Breast epithelium (tissue), 4 donors: ENCODE measurements at regions not wholly inside any gene's neighbourhood (a gene's known extent, or its start where the extent isn't known, plus 50 kb on each side); places are given as distances from the start of the nearest gene placed in this dataset.

Experiments used
- DNase-seq, 2 donors: peaks; one replicate each; pipeline ENCODE4 v3.0.0-alpha.2; 2019; ENCODE audit warnings: low spot score in 2 of 2
- H3K27ac ChIP-seq, 2 donors: fragments of 200-600 bp; sonication (generic) in 1 of 2; one replicate each; pipeline ENCODE4 v1.5.1; 2016 to 2019; ENCODE audit warnings: mild to moderate bottlenecking in 1 of 2
- H3K27me3 ChIP-seq, 2 donors: fragments of 200-600 bp; sonication (generic) in 1 of 2; one replicate each; pipeline versions ENCODE4 v1.5.1 to v1.6.0; 2017 to 2019; ENCODE audit warnings: control low read depth in 1 of 2, mild to moderate bottlenecking in 1 of 2
- H3K36me3 ChIP-seq: fragments of 200-600 bp; one replicate; pipeline ENCODE4 v1.5.1; 2019
- H3K4me1 ChIP-seq, 2 donors: fragments of 200-600 bp; sonication (generic); one replicate each; pipeline ENCODE4 v1.5.1; 2016 to 2019; ENCODE audit warnings: control low read depth in 1 of 2
- H3K4me3 ChIP-seq, 3 donors: fragments of 200-600 bp; sonication (generic); 1 replicate in 2 of 3; 2 replicates in 1 of 3; pipeline ENCODE4 v1.5.1; 2016 to 2019; ENCODE audit warnings: mild to moderate bottlenecking in 3 of 3, moderate library complexity in 2 of 3
- H3K9me3 ChIP-seq, 2 donors: fragments of 200-600 bp; sonication (generic) in 1 of 2; one replicate each; pipeline ENCODE4 v1.5.1; 2016 to 2019; ENCODE audit warnings: control low read depth in 1 of 2
- POLR2A ChIP-seq: fragments of 450-650 bp; IDR thresholded peaks from one replicate; pipeline ENCODE4 v1.6.1; 2016; ENCODE audit warnings: antibody characterized with exemption, mild to moderate bottlenecking, moderate library complexity
- POLR2AphosphoS5 ChIP-seq, 3 donors: sonication (generic); formaldehyde crosslinking; IDR thresholded peaks; one replicate each; pipeline ENCODE4 v1.6.1; 2017; ENCODE audit warnings: antibody characterized with exemption in 3 of 3
- intact Hi-C: fragments of 100-400 bp; cut with DNase I; formaldehyde crosslinking; loops from one replicate; pipeline ENCODE4 v1.15.1; 2023; ENCODE audit warnings: low total_unique reads
- TF ChIP-seq, protein P1 (sequence below), 3 donors: fragments of 450-650 bp; IDR thresholded peaks; one replicate each; pipeline ENCODE4 v1.5.1; 2016 to 2017; ENCODE audit warnings: antibody characterized with exemption in 3 of 3, mild to moderate bottlenecking in 3 of 3, moderate library complexity in 3 of 3

DNA sequence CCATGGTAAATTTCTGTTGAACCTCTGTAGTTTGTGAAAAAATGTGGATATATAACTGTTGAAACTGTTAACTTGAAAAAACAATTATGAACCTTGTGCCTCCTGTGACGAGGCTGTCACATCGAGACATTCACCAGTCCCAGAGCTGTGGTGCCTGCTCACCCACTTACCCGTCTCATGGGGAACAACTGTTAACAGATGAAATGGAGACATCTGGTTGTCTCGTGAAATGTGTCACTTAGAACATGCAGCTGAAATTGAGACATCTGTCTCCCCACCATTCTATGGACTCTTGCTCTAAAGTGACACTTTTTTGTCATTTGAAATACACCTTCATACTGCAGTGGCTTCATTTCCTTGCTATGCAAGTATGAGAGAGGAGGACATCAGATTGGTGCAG is 240.6 kb downstream of the GXYLT1 start:
- Histone ChIP-seq H3K27me3 (no peaks in the 10 kb centered on the region), H3K27ac (no peak overlapping the region), H3K36me3 (no peaks in the 10 kb centered on the region), H3K4me1 (no peaks in the 10 kb centered on the region), H3K4me3 (no peak overlapping the region), H3K9me3 (no peaks in the 10 kb centered on the region)
- intact Hi-C loops, result no loop called here
- TF ChIP-seq POLR2AphosphoS5 (IDR thresholded peaks at IDR 0.05) (no peak), POLR2A (no peak)
- TF ChIP-seq, protein P1, sequence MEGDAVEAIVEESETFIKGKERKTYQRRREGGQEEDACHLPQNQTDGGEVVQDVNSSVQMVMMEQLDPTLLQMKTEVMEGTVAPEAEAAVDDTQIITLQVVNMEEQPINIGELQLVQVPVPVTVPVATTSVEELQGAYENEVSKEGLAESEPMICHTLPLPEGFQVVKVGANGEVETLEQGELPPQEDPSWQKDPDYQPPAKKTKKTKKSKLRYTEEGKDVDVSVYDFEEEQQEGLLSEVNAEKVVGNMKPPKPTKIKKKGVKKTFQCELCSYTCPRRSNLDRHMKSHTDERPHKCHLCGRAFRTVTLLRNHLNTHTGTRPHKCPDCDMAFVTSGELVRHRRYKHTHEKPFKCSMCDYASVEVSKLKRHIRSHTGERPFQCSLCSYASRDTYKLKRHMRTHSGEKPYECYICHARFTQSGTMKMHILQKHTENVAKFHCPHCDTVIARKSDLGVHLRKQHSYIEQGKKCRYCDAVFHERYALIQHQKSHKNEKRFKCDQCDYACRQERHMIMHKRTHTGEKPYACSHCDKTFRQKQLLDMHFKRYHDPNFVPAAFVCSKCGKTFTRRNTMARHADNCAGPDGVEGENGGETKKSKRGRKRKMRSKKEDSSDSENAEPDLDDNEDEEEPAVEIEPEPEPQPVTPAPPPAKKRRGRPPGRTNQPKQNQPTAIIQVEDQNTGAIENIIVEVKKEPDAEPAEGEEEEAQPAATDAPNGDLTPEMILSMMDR (IDR thresholded peaks at IDR 0.05), result no peak
- DNase-seq, result no peak

DNA sequence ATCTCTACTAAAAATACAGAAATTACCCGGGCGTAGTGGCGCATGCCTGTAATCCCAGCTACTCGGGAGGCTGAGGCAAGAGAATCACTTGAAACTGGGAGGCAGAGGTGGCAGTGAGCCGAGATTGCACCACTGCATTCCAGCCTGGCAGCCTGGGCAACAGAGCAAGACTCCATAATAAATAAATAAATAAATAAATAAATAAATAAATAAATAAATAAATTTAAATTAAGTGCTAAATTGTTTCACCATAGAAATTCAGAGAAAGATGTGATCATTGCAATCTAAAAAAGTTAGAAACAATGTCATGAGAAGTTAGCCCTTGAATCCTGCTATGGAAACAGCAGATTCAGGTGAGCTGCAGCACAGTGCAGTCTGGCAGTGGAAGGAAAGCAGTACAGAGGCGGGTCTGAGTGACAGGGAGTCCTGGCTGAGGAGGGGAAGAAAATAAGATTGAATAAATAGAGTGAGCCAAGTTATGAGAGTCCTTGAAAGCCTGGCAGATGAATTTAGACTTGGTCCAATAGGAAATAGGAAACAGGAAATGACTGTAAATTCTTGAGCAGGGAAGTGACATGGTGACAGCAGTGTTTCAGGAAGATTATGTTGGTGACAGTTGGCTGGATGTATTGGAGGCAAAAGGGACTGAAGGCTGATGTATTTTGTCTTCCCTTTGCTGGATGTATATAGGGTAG is 241.5 kb downstream of the GXYLT1 start:
- Histone ChIP-seq H3K4me3 (no peak overlapping the region), H3K36me3 (no peaks in the 10 kb centered on the region), H3K4me1 (no peaks in the 10 kb centered on the region), H3K9me3 (peaks cover 0 to 7% of the 10 kb centered on the region in 2 donors), H3K27ac (no peak overlapping the region), H3K27me3 (no peaks in the 10 kb centered on the region)
- TF ChIP-seq POLR2A (no peak), POLR2AphosphoS5 (IDR thresholded peaks at IDR 0.05) (no peak)
- TF ChIP-seq, protein P1 (IDR thresholded peaks at IDR 0.05), result no peak
- intact Hi-C loops, result no loop called here
- DNase-seq, result no peak

DNA sequence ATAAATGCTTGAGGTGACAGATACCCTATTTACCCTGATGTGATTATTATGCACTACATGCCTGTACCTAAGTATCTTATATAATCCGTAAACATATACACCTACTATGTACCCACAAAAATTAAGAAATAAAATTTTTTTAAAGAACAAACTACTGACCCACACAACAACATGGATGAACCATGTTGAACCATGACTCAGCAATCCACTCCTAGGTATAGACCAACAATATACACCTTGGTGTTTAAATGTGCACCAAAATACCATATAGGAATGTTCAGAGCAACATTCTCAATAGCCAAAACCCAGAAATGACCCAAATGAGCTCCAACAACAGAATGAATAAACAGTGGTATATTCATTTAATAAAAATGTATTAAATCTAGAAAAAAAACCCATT is 245.1 kb downstream of the GXYLT1 start:
- Histone ChIP-seq H3K27ac (no peak overlapping the region), H3K9me3 (peaks cover 0 to 17% of the 10 kb centered on the region in 2 donors), H3K27me3 (no peaks in the 10 kb centered on the region), H3K36me3 (no peaks in the 10 kb centered on the region), H3K4me1 (no peaks in the 10 kb centered on the region), H3K4me3 (no peak overlapping the region)
- DNase-seq, result no peak
- TF ChIP-seq, protein P1 (IDR thresholded peaks at IDR 0.05), result no peak
- TF ChIP-seq POLR2AphosphoS5 (IDR thresholded peaks at IDR 0.05) (no peak), POLR2A (no peak)
- intact Hi-C loops, result no loop called here

DNA sequence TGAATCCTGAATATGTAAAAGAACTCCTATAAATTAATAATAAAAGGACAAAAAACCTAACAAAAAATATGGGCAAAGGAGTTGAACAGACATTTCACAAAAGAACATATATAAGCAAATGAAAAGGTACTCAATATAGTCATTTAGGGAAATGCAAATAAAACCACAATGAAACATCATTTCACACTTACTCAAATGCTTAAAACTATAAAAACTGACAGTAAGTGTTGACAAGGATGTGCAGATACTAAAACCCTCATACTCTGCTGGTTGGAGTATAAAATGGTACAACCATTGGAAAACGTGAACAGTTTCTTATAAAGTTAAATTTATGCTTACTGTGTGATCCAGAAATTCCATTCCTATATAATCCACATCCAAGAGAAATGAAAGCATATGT is 247.1 kb downstream of the GXYLT1 start:
- Histone ChIP-seq H3K36me3 (no peaks in the 10 kb centered on the region), H3K4me3 (no peak overlapping the region), H3K27me3 (no peaks in the 10 kb centered on the region), H3K9me3 (peaks cover 0 to 17% of the 10 kb centered on the region in 2 donors), H3K4me1 (no peaks in the 10 kb centered on the region), H3K27ac (no peak overlapping the region)
- intact Hi-C loops, result no loop called here
- TF ChIP-seq POLR2A, result no peak
- TF ChIP-seq POLR2AphosphoS5 (IDR thresholded peaks at IDR 0.05), result no peak
- TF ChIP-seq, protein P1 (IDR thresholded peaks at IDR 0.05), result no peak
- no peak for DNase-seq

DNA sequence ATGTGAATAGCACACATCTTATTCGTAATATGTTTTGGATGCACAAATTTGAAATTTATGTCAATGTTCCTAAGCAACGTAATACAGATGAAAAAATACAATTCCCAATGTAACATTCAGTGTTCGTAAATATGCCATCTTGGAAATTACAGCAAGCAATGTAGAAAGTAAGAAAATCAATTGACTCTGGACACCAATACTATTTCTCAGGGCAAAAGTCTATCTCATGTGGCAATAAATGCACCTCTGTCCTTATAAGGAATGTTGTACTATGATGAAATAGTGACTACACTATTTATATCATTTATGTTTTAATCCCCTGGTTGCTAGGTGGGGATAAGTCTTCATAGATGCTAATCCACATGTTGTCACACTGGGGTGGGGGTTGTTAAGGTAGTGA is 251.2 kb downstream of the GXYLT1 start:
- Histone ChIP-seq H3K4me3 (no peak overlapping the region), H3K27ac (no peak overlapping the region), H3K4me1 (no peaks in the 10 kb centered on the region), H3K27me3 (no peaks in the 10 kb centered on the region), H3K9me3 (peaks cover 0 to 14% of the 10 kb centered on the region in 2 donors), H3K36me3 (no peaks in the 10 kb centered on the region)
- intact Hi-C loops, result no loop called here
- TF ChIP-seq, protein P1 (IDR thresholded peaks at IDR 0.05), result no peak
- TF ChIP-seq POLR2A (no peak), POLR2AphosphoS5 (IDR thresholded peaks at IDR 0.05) (no peak)
- no peak for DNase-seq
